CD14-positive monocyte (primary cell): ENCODE measurements at regions not wholly inside any gene's neighbourhood (a gene's known extent, or its start where the extent isn't known, plus 50 kb on each side); places are given as distances from the start of the nearest gene placed in this dataset.

Source experiments
- DNase-seq, 3 donors: peaks; one replicate each; pipeline ENCODE4 v3.0.0-alpha.2; 2011 to 2022
- H2AFZ ChIP-seq: 2 replicates; pipeline ENCODE4 v1.6.0; 2012; ENCODE audit warnings: mild to moderate bottlenecking, low read depth, low read length, inconsistent platforms; ENCODE audit not compliant: insufficient read depth, poor library complexity, severe bottlenecking
- H3K27ac ChIP-seq, 2 donors: 1 replicate in 1 of 2; 2 replicates in 1 of 2; pipeline ENCODE4 v1.5.1; 2012 to 2013; ENCODE audit warnings: low read length in 2 of 2, control low read depth in 1 of 2, inconsistent platforms in 1 of 2, low read depth in 1 of 2, mild to moderate bottlenecking in 1 of 2
- H3K27me3 ChIP-seq, 2 donors: one replicate each; pipeline versions ENCODE4 v1.6.0 to v1.6.1; 2011 to 2013; ENCODE audit warnings: low read length in 2 of 2; ENCODE audit not compliant: control insufficient read depth in 2 of 2, insufficient read depth in 2 of 2
- H3K36me3 ChIP-seq, 2 donors: replicated peaks in 1 of 2; 1 replicate in 1 of 2; 2 replicates in 1 of 2; pipeline versions ENCODE4 v1.5.1 to v1.6.1; 2012 to 2013; ENCODE audit warnings: low read length in 2 of 2, control low read depth in 1 of 2, inconsistent platforms in 1 of 2, mild to moderate bottlenecking in 1 of 2; ENCODE audit not compliant: insufficient read depth in 2 of 2, control insufficient read depth in 1 of 2
- H3K4me1 ChIP-seq, 2 donors: 1 replicate in 1 of 2; 2 replicates in 1 of 2; pipeline versions ENCODE4 v1.5.1 to v1.6.1; 2012 to 2013; ENCODE audit warnings: low read length in 2 of 2, control low read depth in 1 of 2, inconsistent platforms in 1 of 2, mild to moderate bottlenecking in 1 of 2, moderate library complexity in 1 of 2; ENCODE audit not compliant: insufficient read depth in 2 of 2, control insufficient read depth in 1 of 2
- H3K4me2 ChIP-seq: replicated peaks from 2 replicates; pipeline ENCODE3; 2012; ENCODE audit warnings: low read length, moderate library complexity, mild to moderate bottlenecking; ENCODE audit not compliant: poor library complexity, severe bottlenecking; ENCODE audit errors: extremely low read depth
- H3K4me3 ChIP-seq, 3 experiments: fragments of 200-600 bp in 1 of 3; sonication (generic) in 1 of 3; replicated peaks in 1 of 3; 1 replicate in 2 of 3; 2 replicates in 1 of 3; pipeline ENCODE4 v1.5.1; 2011 to 2013; ENCODE audit warnings: low read length in 3 of 3, mild to moderate bottlenecking in 3 of 3, control low read depth in 2 of 3, low read depth in 2 of 3, inconsistent platforms in 1 of 3, moderate library complexity in 1 of 3
- H3K79me2 ChIP-seq: 2 replicates; pipeline ENCODE4 v1.6.0; 2012; ENCODE audit warnings: mild to moderate bottlenecking, control low read depth, inconsistent platforms, low read length, moderate library complexity; ENCODE audit not compliant: insufficient read depth
- H3K9ac ChIP-seq: 2 replicates; pipeline ENCODE4 v1.6.0; 2017; ENCODE audit warnings: low read length, mild to moderate bottlenecking; ENCODE audit not compliant: insufficient read depth, poor library complexity, severe bottlenecking
- H3K9me3 ChIP-seq, 2 donors: replicated peaks in 1 of 2; 1 replicate in 1 of 2; 2 replicates in 1 of 2; pipeline versions ENCODE4 v1.5.1 to v1.6.1; 2012 to 2013; ENCODE audit warnings: low read length in 2 of 2, control low read depth in 1 of 2; ENCODE audit not compliant: control insufficient read depth in 1 of 2, insufficient read depth in 1 of 2
- H4K20me1 ChIP-seq: 2 replicates; pipeline ENCODE4 v1.6.0; 2012; ENCODE audit warnings: mild to moderate bottlenecking, low read length, control low read depth, moderate library complexity; ENCODE audit not compliant: insufficient read depth
- H3K27ac Mint-ChIP-seq, 7 donors: one replicate each; pipeline ENCODE4 v1.8.0; 2020; ENCODE audit warnings: mild to moderate bottlenecking in 7 of 7, mixed read lengths in 7 of 7, moderate library complexity in 6 of 7, inconsistent platforms in 2 of 7
- H3K27me3 Mint-ChIP-seq, 3 donors: one replicate each; pipeline ENCODE4 v1.8.0; 2021 to 2022; ENCODE audit warnings: low read depth in 3 of 3, mild to moderate bottlenecking in 3 of 3, mixed read lengths in 3 of 3, moderate library complexity in 3 of 3, inconsistent platforms in 1 of 3
- H3K36me3 Mint-ChIP-seq, 2 donors: one replicate each; pipeline ENCODE4 v1.8.0; 2020; ENCODE audit warnings: mixed read lengths in 2 of 2, inconsistent platforms in 1 of 2, mild to moderate bottlenecking in 1 of 2
- H3K4me1 Mint-ChIP-seq: one replicate; pipeline ENCODE4 v1.8.0; 2020; ENCODE audit warnings: mild to moderate bottlenecking, mixed read lengths
- H3K4me3 Mint-ChIP-seq, 2 donors: one replicate each; pipeline ENCODE4 v1.8.0; 2020; ENCODE audit warnings: mild to moderate bottlenecking in 2 of 2, mixed read lengths in 2 of 2, moderate library complexity in 1 of 2
- H3K9me3 Mint-ChIP-seq, 7 donors: one replicate each; pipeline ENCODE4 v1.8.0; 2020 to 2022; ENCODE audit warnings: mixed read lengths in 7 of 7, mild to moderate bottlenecking in 6 of 7, moderate library complexity in 6 of 7, inconsistent platforms in 2 of 7
- WGBS: methylation state at CpG from one replicate; pipeline ENCODE4 v1.1.5; 2013; ENCODE audit warnings: missing lambda C conversion rate; ENCODE audit not compliant: insufficient coverage; 5-methylcytosine and 5-hydroxymethylcytosine counted together
- intact Hi-C, 2 donors: fragments of 100-400 bp; cut with micrococcal nuclease; formaldehyde crosslinking; loops; one replicate each; pipeline versions ENCODE4 v1.15.0 to v1.15.1; 2023
- TF ChIP-seq, protein P1 (sequence below): fragments of 200-600 bp; IDR thresholded peaks from one replicate; pipeline ENCODE4 v1.8.0; 2022; ENCODE audit warnings: antibody characterized with exemption, mild to moderate bottlenecking

GRCh38 chr2:146908776-146909175 is 936.1 kb upstream of the ACVR2A start:
- DNase-seq, result no peak
- Histone ChIP-seq H3K9me3 (no peaks in the 10 kb centered on the region), H3K9ac (no peak overlapping the region), H3K4me2 (no peak overlapping the region), H3K79me2 (no peaks in the 10 kb centered on the region), H2AFZ (no peak overlapping the region), H3K4me3 (no peak overlapping the region), H3K36me3 (no peaks in the 10 kb centered on the region), H3K27me3 (no peaks in the 10 kb centered on the region), H3K27ac (no peak overlapping the region), H3K4me1 (no peaks in the 10 kb centered on the region), H4K20me1 (no peaks in the 10 kb centered on the region)
- intact Hi-C loops, result no loop called here
- no peaks in the 10 kb centered on the region for H3K36me3 Mint-ChIP-seq
- H3K27me3 Mint-ChIP-seq, result peaks cover 0 to 3% (median 0%) of the 10 kb centered on the region in 3 donors
- WGBS, result 86% methylated on average over 2 of the region's 3 CpGs
- H3K4me3 Mint-ChIP-seq, result no peak overlapping the region
- TF ChIP-seq, protein P1, sequence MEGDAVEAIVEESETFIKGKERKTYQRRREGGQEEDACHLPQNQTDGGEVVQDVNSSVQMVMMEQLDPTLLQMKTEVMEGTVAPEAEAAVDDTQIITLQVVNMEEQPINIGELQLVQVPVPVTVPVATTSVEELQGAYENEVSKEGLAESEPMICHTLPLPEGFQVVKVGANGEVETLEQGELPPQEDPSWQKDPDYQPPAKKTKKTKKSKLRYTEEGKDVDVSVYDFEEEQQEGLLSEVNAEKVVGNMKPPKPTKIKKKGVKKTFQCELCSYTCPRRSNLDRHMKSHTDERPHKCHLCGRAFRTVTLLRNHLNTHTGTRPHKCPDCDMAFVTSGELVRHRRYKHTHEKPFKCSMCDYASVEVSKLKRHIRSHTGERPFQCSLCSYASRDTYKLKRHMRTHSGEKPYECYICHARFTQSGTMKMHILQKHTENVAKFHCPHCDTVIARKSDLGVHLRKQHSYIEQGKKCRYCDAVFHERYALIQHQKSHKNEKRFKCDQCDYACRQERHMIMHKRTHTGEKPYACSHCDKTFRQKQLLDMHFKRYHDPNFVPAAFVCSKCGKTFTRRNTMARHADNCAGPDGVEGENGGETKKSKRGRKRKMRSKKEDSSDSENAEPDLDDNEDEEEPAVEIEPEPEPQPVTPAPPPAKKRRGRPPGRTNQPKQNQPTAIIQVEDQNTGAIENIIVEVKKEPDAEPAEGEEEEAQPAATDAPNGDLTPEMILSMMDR, result no peak
- no peaks in the 10 kb centered on the region for H3K4me1 Mint-ChIP-seq
- peaks cover 0 to 14% (median 6%) of the 10 kb centered on the region in 7 donors for H3K9me3 Mint-ChIP-seq
- H3K27ac Mint-ChIP-seq, result no peak overlapping the region

DNA sequence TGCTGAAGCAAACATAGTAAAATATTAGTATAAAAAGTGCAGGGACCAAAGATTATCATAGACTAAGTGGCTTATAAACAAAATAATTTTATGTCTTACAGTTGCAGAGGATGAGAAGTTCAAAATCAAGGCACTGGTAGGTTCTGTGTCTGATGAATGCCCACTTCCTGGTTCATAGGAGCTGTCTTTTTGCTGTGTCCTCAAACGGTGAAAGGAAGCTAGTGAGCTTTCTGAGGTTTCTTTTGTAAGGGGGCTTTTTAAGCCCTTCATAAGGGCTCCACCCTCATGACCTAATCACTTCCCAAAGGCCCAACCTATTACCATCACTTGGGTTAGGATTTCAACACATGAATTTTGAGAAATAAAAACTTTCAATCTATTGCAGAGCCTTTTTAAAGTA is 946.7 kb upstream of the ACVR2A start:
- Mint-ChIP-seq H3K27me3 (peaks cover 0 to 3% (median 0%) of the 10 kb centered on the region in 3 donors), H3K4me3 (no peak overlapping the region), H3K4me1 (no peaks in the 10 kb centered on the region), H3K27ac (no peak overlapping the region), H3K36me3 (no peaks in the 10 kb centered on the region), H3K9me3 (peaks cover 0 to 9% (median 3%) of the 10 kb centered on the region in 7 donors)
- TF ChIP-seq, protein P1, result no peak
- intact Hi-C loops, result no loop called here
- Histone ChIP-seq H3K27ac (no peak overlapping the region), H3K4me1 (no peaks in the 10 kb centered on the region), H3K9me3 (peaks cover 0 to 9% of the 10 kb centered on the region in 2 donors), H2AFZ (no peak overlapping the region), H3K4me3 (no peak overlapping the region), H3K27me3 (no peaks in the 10 kb centered on the region), H3K9ac (no peak overlapping the region), H4K20me1 (no peaks in the 10 kb centered on the region), H3K4me2 (no peak overlapping the region), H3K36me3 (no peaks in the 10 kb centered on the region), H3K79me2 (no peaks in the 10 kb centered on the region)
- no CpG with 5 or more reads among the region's 1 CpG for WGBS
- DNase-seq, result no peak
